ENCODE measurements at regions not wholly inside any gene's neighbourhood (a gene's known extent, or its start where the extent isn't known, plus 50 kb on each side); places are given as distances from the start of the nearest gene placed in this dataset.

- no peaks in the 10 kb centered on the region for H3K79me1 ChIP-seq (ENCODE audit: low read depth in 1 of 2, low read length in 2 of 2)
- H2AK5ac ChIP-seq (ENCODE audit: low read depth, low read length) = no peak overlapping the region
- no peak overlapping the region for H3K4ac ChIP-seq (ENCODE audit: low read depth, low read length)
- H2AK9ac ChIP-seq (replicated peaks; ENCODE audit: low read depth, low read length, poor library complexity) = no peak overlapping the region
- H2BK5ac ChIP-seq (ENCODE audit: low read depth, low read length, poor library complexity, severe bottlenecking) = no peak overlapping the region
- H2BK20ac ChIP-seq (ENCODE audit: low read depth, low read length) = no peak overlapping the region
- no peak overlapping the region for H3K4me3 ChIP-seq (ENCODE audit: insufficient read depth, low read depth, low read length)
- no peaks in the 10 kb centered on the region for H3K9me3 ChIP-seq (ENCODE audit: control insufficient read depth, insufficient read depth, low read length)
- no peak overlapping the region for H3K18ac ChIP-seq (ENCODE audit: low read depth, low read length)
- 85% methylated on average over 5 of the region's 7 CpGs; no CpG with 5 or more reads in 1 of the 2 experiments for WGBS, 2 experiments (ENCODE audit: extremely low coverage in 2 of 2, insufficient read length in 1 of 2)
- no peak overlapping the region for H2BK15ac ChIP-seq (ENCODE audit: low read depth, low read length)
- in situ Hi-C loops (cut with MboI; ENCODE audit: low sequenced_read_pairs) (no loop called here), dilution Hi-C loops (cut with HindIII; ENCODE audit: low sequenced_read_pairs, unreplicated experiment) (no loop called here), intact Hi-C loops (cut with micrococcal nuclease) (no loop called here)
- no peak overlapping the region for H4K91ac ChIP-seq (ENCODE audit: insufficient read depth, low read depth, low read length)
- H3K9me1 ChIP-seq (ENCODE audit: insufficient read depth, low read length) = no peaks in the 10 kb centered on the region
- H3K27ac ChIP-seq (ENCODE audit: insufficient read depth, low read length) = no peak overlapping the region
- DNase-seq (no peak), ATAC-seq (ENCODE audit: low read depth) (no peak)
- H3K14ac ChIP-seq (replicated peaks; ENCODE audit: low read depth, low read length) = no peak overlapping the region
- H4K8ac ChIP-seq (ENCODE audit: low read depth in 2 of 2, low read length in 2 of 2) = no peak overlapping the region
- POLR2A ChIA-PET (ENCODE audit: unreplicated experiment) = no interaction called here
- no TSS peak for BruUV-seq (replicated peaks)
- no peak overlapping the region for H4K5ac ChIP-seq (ENCODE audit: low read depth, low read length)
- no peak overlapping the region for H3K9ac ChIP-seq (ENCODE audit: low read depth, low read length)
- H2AFZ ChIP-seq (replicated peaks; ENCODE audit: low read length, poor library complexity) = no peak overlapping the region
- H3K4me1 ChIP-seq (ENCODE audit: control insufficient read depth, insufficient read depth, low read length) = peaks cover 2% of the 10 kb centered on the region; the same call in 1 of the 2 replicates
- no peaks in the 10 kb centered on the region for H4K20me1 ChIP-seq (ENCODE audit: insufficient read depth, low read length)
- no peak overlapping the region for H3K23ac ChIP-seq (ENCODE audit: low read depth, low read length)
- no peaks in the 10 kb centered on the region for H3K36me3 ChIP-seq (ENCODE audit: control insufficient read depth, insufficient read depth, low read length)
- CTCF ChIA-PET = interaction anchor here (0.7 kb wide), 1 partner anchor 157 kb away, joined by 3 read pairs; no protein-coding TSS in a partner anchor
- no peak overlapping the region for H3K4me2 ChIP-seq (ENCODE audit: low read depth, low read length)
- H2BK120ac ChIP-seq (ENCODE audit: low read depth, low read length) = no peak overlapping the region
- no peaks in the 10 kb centered on the region for H3K27me3 ChIP-seq (ENCODE audit: control insufficient read depth, insufficient read depth, low read length)
- no peak overlapping the region for H3K56ac ChIP-seq (ENCODE audit: extremely low read depth, insufficient read depth, low read length)
- no peak for TF ChIP-seq MAZ (IDR thresholded peaks at IDR 0.05; ENCODE audit: borderline replicate concordance, low read depth, low read length)
- no peak for TF ChIP-seq CTCF (conservative IDR thresholded peaks at IDR 0.05; ENCODE audit: low read depth, low read length)
- TF ChIP-seq NFE2L2 (IDR thresholded peaks at IDR 0.05; ENCODE audit: low read depth, low read length) = no peak
- TF ChIP-seq CEBPB (IDR thresholded peaks at IDR 0.05; ENCODE audit: low read depth, low read length) = no peak
These were observed 151.3 kb upstream of the ZFHX3 start for GRCh38 chr16:73199214-73199613.
